GM19240 (cell line): ENCODE measurements at regions not wholly inside any gene's neighbourhood (a gene's known extent, or its start where the extent isn't known, plus 50 kb on each side); places are given as distances from the start of the nearest gene placed in this dataset.
"Not testable (repeated sequence)": the region's sequence is repeated elsewhere in the genome, so short reads cannot be mapped to it uniquely, and the experiment has no call there.

Experiments
- DNase-seq: peaks from one replicate; pipeline ENCODE4 v3.0.0; 2011; ENCODE audit warnings: low spot score; ENCODE audit not compliant: insufficient read length

GRCh38 chr9:68593760-68594159 lies 53.1 kb upstream of the TMEM252 start:
- DNase-seq, result not testable (repeated sequence)

GRCh38 chr9:68595868-68596267 lies 55.2 kb upstream of the TMEM252 start:
- no peak for DNase-seq

- no peak for DNase-seq
Measured at GRCh38 chr9:68597362-68597997, 56.8 kb upstream of the TMEM252 start.

GRCh38 chr9:68599826-68600225 lies 59.1 kb upstream of the TMEM252 start:
- no peak for DNase-seq

- no peak for DNase-seq
Measured at GRCh38 chr9:68601081-68601480, 60.4 kb upstream of the TMEM252 start.

- no peak for DNase-seq
Measured at GRCh38 chr9:68603371-68603770, 62.7 kb upstream of the TMEM252 start.

GRCh38 chr9:68608763-68609162 lies 68.1 kb upstream of the TMEM252 start:
- DNase-seq, result no peak

GRCh38 chr9:68609901-68610415 lies 69.3 kb upstream of the TMEM252 start:
- DNase-seq, result no peak

- no peak for DNase-seq
Measured at GRCh38 chr9:68614121-68614520, 73.4 kb upstream of the TMEM252 start.

- not testable (repeated sequence) for DNase-seq
Measured at GRCh38 chr9:68617011-68617410, 76.3 kb upstream of the TMEM252 start.

GRCh38 chr9:68619072-68619471 lies 78.4 kb upstream of the TMEM252 start:
- DNase-seq, result no peak

GRCh38 chr9:68619636-68620035 lies 79.0 kb upstream of the TMEM252 start:
- DNase-seq, result no peak

- DNase-seq, result no peak
Measured at GRCh38 chr9:68625559-68625958, 79.5 kb upstream of the PIP5K1B start.

GRCh38 chr9:68626526-68626925 lies 78.5 kb upstream of the PIP5K1B start:
- no peak for DNase-seq

GRCh38 chr9:68627104-68627503 lies 77.9 kb upstream of the PIP5K1B start:
- DNase-seq, result no peak

GRCh38 chr9:68627594-68627993 lies 77.4 kb upstream of the PIP5K1B start:
- no peak for DNase-seq

GRCh38 chr9:68629042-68629441 lies 76.0 kb upstream of the PIP5K1B start:
- DNase-seq, result no peak

- no peak for DNase-seq
Measured at GRCh38 chr9:68631811-68632210, 73.2 kb upstream of the PIP5K1B start.

- no peak for DNase-seq
Measured at GRCh38 chr9:68637020-68637419, 68.0 kb upstream of the PIP5K1B start.

- not testable (repeated sequence) for DNase-seq
Measured at GRCh38 chr9:68639261-68639660, 65.8 kb upstream of the PIP5K1B start.

GRCh38 chr9:68640421-68641089 lies 64.5 kb upstream of the PIP5K1B start:
- DNase-seq, result no peak

- DNase-seq, result no peak
Measured at GRCh38 chr9:68643901-68644809, 60.9 kb upstream of the PIP5K1B start.
